ENCODE measurements at regions not wholly inside any gene's neighbourhood (a gene's known extent, or its start where the extent isn't known, plus 50 kb on each side); places are given as distances from the start of the nearest gene placed in this dataset.

DNA sequence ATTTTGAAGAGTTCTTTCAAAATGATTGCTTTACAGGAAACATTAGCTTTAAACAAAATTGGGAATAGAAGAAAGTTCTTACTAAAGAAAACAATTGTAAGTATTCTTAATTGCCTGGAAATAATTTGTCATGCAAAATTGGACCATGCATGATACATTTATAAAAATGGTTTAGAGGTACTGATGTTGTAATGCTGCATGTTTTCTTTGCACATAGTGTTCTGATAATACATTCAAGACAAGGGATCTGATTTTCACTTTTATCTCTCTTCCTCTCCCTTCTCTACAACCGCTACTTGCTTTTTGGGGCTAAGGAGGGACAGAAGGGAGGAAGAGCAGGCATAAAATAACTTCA is 211.6 kb upstream of the MPDZ start:
- no TSS peak for BruUV-seq (replicated peaks)
- H3K9ac ChIP-seq (replicated peaks; ENCODE audit: extremely low read depth, insufficient read depth, low read length): no peak overlapping the region
- dilution Hi-C loops (cut with MboI; ENCODE audit: extremely low pct_ligation_motif_present, low sequenced_read_pairs) (no loop called here), intact Hi-C loops (cut with micrococcal nuclease) (no loop called here)
- no peak overlapping the region for H3K4me2 ChIP-seq (ENCODE audit: insufficient read depth, low read length)
- no peaks in the 10 kb centered on the region for H3K9me1 ChIP-seq (replicated peaks; ENCODE audit: control insufficient read depth, extremely low read depth, insufficient read depth, low read length)
- no peaks in the 10 kb centered on the region for H3K36me3 ChIP-seq (ENCODE audit: control insufficient read depth in 2 of 2, extremely low read depth in 1 of 2, insufficient read depth in 2 of 2, low read length in 2 of 2)
- no peaks in the 10 kb centered on the region for H3K79me2 ChIP-seq (ENCODE audit: control insufficient read depth, insufficient read depth, low read length)
- H3K9me3 ChIP-seq (replicated peaks; ENCODE audit: control insufficient read depth, insufficient read depth, low read length): no peaks in the 10 kb centered on the region
- FAIRE-seq (no peak), DNase-seq (ENCODE audit: low read depth, low spot score) (no peak)
- H3K27ac ChIP-seq (ENCODE audit: insufficient read depth, low read depth, low read length): no peak overlapping the region
- no peaks in the 10 kb centered on the region for H4K20me1 ChIP-seq (replicated peaks; ENCODE audit: control insufficient read depth, extremely low read depth, insufficient read depth, low read length)
- ChIA-PET POLR2A (no interaction called here), CTCF (no interaction called here)
- no peaks in the 10 kb centered on the region for H3K4me1 ChIP-seq (ENCODE audit: control insufficient read depth, extremely low read depth, insufficient read depth, low read length)
- no peaks in the 10 kb centered on the region for H3K27me3 ChIP-seq (ENCODE audit: control insufficient read depth in 2 of 2, insufficient read depth in 2 of 2, low read length in 2 of 2)
- H3K4me3 ChIP-seq (replicated peaks in 1 of 3; ENCODE audit: insufficient read depth in 1 of 3, low read depth in 1 of 3, low read length in 3 of 3): no peak overlapping the region
- H2AFZ ChIP-seq (ENCODE audit: low read depth, low read length): no peak overlapping the region
- no peak for TF ChIP-seq JUN (IDR thresholded peaks at IDR 0.05; ENCODE audit: borderline replicate concordance, insufficient read depth, insufficient read length, low read depth)
- TF ChIP-seq EZH2 (IDR thresholded peaks at IDR 0.05; ENCODE audit: borderline replicate concordance, low read depth, low read length, severe bottlenecking): no peak
- no peak for TF ChIP-seq POLR2AphosphoS5 (IDR thresholded peaks at IDR 0.05; ENCODE audit: insufficient read depth, low read depth, low read length)
- TF ChIP-seq POLR2A (IDR thresholded peaks at IDR 0.05; ENCODE audit: low read depth, low read length): no peak
- TF ChIP-seq, protein P1, sequence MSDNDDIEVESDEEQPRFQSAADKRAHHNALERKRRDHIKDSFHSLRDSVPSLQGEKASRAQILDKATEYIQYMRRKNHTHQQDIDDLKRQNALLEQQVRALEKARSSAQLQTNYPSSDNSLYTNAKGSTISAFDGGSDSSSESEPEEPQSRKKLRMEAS (IDR thresholded peaks at IDR 0.05; ENCODE audit: insufficient read depth, insufficient read length): no peak
- TF ChIP-seq, protein P2, sequence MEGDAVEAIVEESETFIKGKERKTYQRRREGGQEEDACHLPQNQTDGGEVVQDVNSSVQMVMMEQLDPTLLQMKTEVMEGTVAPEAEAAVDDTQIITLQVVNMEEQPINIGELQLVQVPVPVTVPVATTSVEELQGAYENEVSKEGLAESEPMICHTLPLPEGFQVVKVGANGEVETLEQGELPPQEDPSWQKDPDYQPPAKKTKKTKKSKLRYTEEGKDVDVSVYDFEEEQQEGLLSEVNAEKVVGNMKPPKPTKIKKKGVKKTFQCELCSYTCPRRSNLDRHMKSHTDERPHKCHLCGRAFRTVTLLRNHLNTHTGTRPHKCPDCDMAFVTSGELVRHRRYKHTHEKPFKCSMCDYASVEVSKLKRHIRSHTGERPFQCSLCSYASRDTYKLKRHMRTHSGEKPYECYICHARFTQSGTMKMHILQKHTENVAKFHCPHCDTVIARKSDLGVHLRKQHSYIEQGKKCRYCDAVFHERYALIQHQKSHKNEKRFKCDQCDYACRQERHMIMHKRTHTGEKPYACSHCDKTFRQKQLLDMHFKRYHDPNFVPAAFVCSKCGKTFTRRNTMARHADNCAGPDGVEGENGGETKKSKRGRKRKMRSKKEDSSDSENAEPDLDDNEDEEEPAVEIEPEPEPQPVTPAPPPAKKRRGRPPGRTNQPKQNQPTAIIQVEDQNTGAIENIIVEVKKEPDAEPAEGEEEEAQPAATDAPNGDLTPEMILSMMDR (IDR thresholded peaks at IDR 0.05; ENCODE audit: extremely low read depth in 1 of 2, insufficient read depth in 1 of 2, low read depth in 1 of 2, low read length in 2 of 2): no peak
- no peak for TF ChIP-seq MYC (IDR thresholded peaks at IDR 0.05; ENCODE audit: low read depth, low read length)
- no peak for TF ChIP-seq GATA2 (IDR thresholded peaks at IDR 0.05; ENCODE audit: insufficient read depth, insufficient read length, low read depth, low read length)
- TF ChIP-seq FOS (IDR thresholded peaks at IDR 0.05; ENCODE audit: borderline replicate concordance, insufficient read depth, low read length): no peak

Measured in endothelial cell of umbilical vein (primary cell).